ENCODE measurements at regions not wholly inside any gene's neighbourhood (a gene's known extent, or its start where the extent isn't known, plus 50 kb on each side); places are given as distances from the start of the nearest gene placed in this dataset.

DNA sequence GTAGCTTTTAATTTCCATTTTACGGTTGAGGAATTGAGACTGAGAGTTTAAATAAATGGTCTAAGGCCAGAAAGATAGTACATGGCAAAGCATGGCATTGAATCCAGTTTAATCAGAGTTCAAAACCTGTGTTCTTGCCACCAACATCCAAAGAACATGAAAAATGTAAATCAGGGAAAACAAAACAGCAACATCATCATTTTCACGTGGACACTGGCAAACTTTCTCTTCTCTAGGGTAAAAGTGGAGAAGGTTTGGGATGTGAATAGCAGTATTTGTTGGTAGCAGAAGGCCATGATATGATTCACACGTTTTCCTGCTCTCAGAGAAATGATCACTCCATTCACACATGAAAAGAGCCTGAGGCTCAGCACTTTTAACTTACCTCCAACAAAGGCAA, 357.7 kb downstream of the UQCRFS1 start:
- TF ChIP-seq POLR2A (IDR thresholded peaks at IDR 0.05; ENCODE audit: extremely low read depth, insufficient read length) = no peak
- TF ChIP-seq, protein P1, sequence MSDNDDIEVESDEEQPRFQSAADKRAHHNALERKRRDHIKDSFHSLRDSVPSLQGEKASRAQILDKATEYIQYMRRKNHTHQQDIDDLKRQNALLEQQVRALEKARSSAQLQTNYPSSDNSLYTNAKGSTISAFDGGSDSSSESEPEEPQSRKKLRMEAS (IDR thresholded peaks at IDR 0.05; ENCODE audit: low read depth, low read length) = no peak
- TF ChIP-seq MYC (IDR thresholded peaks at IDR 0.05; ENCODE audit: low read depth, low read length) = no peak
- TF ChIP-seq, protein P2, sequence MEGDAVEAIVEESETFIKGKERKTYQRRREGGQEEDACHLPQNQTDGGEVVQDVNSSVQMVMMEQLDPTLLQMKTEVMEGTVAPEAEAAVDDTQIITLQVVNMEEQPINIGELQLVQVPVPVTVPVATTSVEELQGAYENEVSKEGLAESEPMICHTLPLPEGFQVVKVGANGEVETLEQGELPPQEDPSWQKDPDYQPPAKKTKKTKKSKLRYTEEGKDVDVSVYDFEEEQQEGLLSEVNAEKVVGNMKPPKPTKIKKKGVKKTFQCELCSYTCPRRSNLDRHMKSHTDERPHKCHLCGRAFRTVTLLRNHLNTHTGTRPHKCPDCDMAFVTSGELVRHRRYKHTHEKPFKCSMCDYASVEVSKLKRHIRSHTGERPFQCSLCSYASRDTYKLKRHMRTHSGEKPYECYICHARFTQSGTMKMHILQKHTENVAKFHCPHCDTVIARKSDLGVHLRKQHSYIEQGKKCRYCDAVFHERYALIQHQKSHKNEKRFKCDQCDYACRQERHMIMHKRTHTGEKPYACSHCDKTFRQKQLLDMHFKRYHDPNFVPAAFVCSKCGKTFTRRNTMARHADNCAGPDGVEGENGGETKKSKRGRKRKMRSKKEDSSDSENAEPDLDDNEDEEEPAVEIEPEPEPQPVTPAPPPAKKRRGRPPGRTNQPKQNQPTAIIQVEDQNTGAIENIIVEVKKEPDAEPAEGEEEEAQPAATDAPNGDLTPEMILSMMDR (IDR thresholded peaks at IDR 0.05; ENCODE audit: low read depth, low read length) = no peak
- no peak for DNase-seq (ENCODE audit: low read depth)
- H3K4me3 ChIP-seq (ENCODE audit: low read depth, low read length) = no peak overlapping the region

DNA sequence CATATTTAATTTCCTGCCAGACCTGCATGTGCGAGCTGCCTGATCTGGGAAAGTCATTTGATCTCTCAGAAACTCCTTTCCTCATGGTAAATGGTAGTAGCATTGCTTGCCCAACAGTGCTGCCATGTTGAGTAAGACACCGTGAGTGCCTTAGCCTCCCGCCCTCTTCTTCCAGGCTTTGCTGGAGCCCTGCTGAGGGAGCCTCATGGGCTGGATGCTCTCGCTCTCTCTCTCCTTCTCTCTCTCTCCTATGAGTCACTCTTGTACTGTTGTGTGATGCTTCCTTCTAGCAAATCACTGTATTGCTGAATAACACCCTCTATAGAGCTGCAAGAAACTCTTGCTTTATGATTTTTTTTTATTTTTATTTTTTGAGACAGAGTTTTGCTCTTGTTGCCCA, 365.5 kb downstream of the UQCRFS1 start:
- no peak for TF ChIP-seq MYC (IDR thresholded peaks at IDR 0.05; ENCODE audit: low read depth, low read length)
- TF ChIP-seq, protein P2 (IDR thresholded peaks at IDR 0.05; ENCODE audit: low read depth, low read length) = no peak
- TF ChIP-seq POLR2A (IDR thresholded peaks at IDR 0.05; ENCODE audit: extremely low read depth, insufficient read length) = no peak
- TF ChIP-seq, protein P1 (IDR thresholded peaks at IDR 0.05; ENCODE audit: low read depth, low read length) = no peak
- DNase-seq (ENCODE audit: low read depth) = peak; percentile 41
- H3K4me3 ChIP-seq (ENCODE audit: low read depth, low read length) = no peak overlapping the region

DNA sequence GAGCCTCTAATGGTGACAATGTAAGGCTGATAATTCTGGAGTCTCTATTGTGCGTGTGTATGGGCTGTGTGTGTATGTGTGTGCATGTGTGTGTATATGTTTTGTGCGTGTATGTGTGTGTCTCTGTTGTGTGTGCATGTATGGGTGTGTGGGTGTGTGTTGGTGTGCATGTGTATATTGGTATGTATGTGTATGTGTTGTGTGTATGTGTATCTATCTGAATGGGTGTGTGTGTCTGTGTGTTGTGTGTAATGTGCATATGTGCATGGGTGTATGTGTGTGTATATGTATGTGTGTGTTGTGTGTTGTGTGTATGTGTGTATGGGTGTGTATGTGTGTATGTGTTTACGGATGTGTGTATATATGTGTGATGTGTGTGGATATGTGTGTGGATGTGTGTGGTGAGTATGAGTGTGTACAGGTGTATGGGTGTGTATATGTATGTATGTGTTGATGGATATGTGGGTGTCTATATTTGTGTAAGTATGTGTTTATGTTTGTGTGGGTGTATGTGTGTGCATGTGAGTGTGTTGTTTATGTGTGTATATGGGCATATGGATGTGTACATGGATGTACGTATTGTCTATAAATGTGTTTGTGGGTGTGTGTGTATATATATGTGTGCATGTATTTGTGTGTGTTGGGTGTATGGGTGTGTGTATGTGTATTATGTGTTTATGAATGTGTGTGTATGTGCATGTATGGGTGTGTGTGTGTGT, 366.7 kb downstream of the UQCRFS1 start:
- TF ChIP-seq, protein P2 (IDR thresholded peaks at IDR 0.05; ENCODE audit: low read depth, low read length) = no peak
- TF ChIP-seq MYC (IDR thresholded peaks at IDR 0.05; ENCODE audit: low read depth, low read length) (no peak), POLR2A (IDR thresholded peaks at IDR 0.05; ENCODE audit: extremely low read depth, insufficient read length) (no peak)
- TF ChIP-seq, protein P1 (IDR thresholded peaks at IDR 0.05; ENCODE audit: low read depth, low read length) = no peak
- H3K4me3 ChIP-seq (ENCODE audit: low read depth, low read length) = no peak overlapping the region
- no peak for DNase-seq (ENCODE audit: low read depth)

DNA sequence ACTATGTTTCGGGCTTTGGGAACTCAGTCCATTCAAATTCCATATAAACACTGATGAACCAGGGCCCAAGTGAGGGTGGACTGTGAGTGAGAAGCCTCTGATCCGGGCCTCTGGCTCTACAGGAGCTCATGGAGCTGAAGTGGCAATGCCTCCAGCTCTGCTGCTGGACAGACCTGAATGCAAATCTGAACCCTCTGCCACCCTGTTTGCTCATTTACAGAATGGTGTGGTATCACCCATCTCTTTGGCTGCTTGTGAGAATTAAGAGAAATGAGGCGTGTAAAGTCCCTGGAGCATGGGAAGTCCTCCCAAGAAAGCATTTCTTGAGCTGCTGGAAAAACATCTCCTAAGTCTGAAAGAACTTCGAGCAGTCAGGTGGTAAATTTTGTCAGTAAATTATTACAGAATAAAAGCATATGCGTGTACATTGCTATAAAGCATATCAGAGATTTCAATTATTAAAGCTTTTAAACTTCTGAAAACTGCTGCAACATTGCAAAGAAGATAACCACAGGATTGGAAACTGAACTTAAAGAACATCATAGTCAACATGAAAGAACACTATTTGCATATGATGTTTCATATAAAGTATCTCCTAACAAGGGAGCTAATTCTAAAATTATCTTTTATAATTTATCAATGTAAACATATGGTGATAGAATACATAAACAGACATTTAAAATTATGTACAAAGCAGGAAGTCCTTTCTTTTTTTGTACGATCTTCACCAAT, 369.0 kb downstream of the UQCRFS1 start:
- DNase-seq (ENCODE audit: low read depth) = no peak
- TF ChIP-seq POLR2A (IDR thresholded peaks at IDR 0.05; ENCODE audit: extremely low read depth, insufficient read length) (no peak), MYC (IDR thresholded peaks at IDR 0.05; ENCODE audit: low read depth, low read length) (no peak)
- TF ChIP-seq, protein P2 (IDR thresholded peaks at IDR 0.05; ENCODE audit: low read depth, low read length) = no peak
- TF ChIP-seq, protein P1 (IDR thresholded peaks at IDR 0.05; ENCODE audit: low read depth, low read length) = no peak
- no peak overlapping the region for H3K4me3 ChIP-seq (ENCODE audit: low read depth, low read length)

DNA sequence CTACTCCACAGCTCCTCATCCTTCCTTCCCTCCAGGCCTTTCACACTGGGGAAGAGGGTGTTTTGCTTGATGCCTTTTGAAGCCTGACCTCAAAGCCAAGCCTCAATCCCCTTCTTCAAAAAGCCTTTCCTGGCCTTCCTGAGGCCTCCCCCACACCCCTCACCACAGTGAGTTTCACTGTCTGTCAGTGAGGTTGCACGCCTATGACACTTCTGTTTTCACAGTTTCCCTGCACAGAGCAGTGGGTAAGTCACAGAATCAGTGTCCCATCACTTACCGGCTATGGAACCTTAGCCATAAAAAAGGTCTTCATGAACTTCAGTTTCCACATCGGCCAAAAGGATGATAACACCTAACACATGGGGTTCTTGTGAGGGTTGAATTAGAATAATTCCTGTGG, 371.4 kb downstream of the UQCRFS1 start:
- TF ChIP-seq MYC (IDR thresholded peaks at IDR 0.05; ENCODE audit: low read depth, low read length) (no peak), POLR2A (IDR thresholded peaks at IDR 0.05; ENCODE audit: extremely low read depth, insufficient read length) (no peak)
- TF ChIP-seq, protein P1 (IDR thresholded peaks at IDR 0.05; ENCODE audit: low read depth, low read length) = no peak
- TF ChIP-seq, protein P2 (IDR thresholded peaks at IDR 0.05; ENCODE audit: low read depth, low read length) = no peak
- DNase-seq (ENCODE audit: low read depth) = no peak
- H3K4me3 ChIP-seq (ENCODE audit: low read depth, low read length) = no peak overlapping the region
